ENCODE measurements at regions not wholly inside any gene's neighbourhood (a gene's known extent, or its start where the extent isn't known, plus 50 kb on each side); places are given as distances from the start of the nearest gene placed in this dataset.

DNA sequence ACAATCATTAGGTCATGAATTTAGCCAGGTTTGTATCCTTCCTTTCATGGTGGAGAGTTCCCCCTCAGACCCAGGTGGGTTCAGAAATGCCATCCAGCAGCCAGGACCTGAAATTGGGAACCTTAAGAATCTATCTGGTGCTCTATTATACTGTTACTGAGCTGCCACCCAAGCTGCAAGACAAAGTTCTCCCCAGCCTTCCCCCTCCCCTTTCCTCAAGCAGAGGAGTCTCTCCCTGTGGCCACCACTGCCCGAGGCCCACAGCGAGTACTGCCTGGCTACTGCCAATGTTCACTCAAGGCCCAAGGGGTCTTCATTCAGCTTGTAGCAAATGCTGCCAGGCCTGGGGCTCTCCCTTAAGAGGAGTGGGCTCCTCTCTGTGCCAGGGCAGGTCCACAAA, 133.8 kb downstream of the TMEM38B start:
- TF ChIP-seq, protein P1, sequence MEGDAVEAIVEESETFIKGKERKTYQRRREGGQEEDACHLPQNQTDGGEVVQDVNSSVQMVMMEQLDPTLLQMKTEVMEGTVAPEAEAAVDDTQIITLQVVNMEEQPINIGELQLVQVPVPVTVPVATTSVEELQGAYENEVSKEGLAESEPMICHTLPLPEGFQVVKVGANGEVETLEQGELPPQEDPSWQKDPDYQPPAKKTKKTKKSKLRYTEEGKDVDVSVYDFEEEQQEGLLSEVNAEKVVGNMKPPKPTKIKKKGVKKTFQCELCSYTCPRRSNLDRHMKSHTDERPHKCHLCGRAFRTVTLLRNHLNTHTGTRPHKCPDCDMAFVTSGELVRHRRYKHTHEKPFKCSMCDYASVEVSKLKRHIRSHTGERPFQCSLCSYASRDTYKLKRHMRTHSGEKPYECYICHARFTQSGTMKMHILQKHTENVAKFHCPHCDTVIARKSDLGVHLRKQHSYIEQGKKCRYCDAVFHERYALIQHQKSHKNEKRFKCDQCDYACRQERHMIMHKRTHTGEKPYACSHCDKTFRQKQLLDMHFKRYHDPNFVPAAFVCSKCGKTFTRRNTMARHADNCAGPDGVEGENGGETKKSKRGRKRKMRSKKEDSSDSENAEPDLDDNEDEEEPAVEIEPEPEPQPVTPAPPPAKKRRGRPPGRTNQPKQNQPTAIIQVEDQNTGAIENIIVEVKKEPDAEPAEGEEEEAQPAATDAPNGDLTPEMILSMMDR (IDR thresholded peaks at IDR 0.05; ENCODE audit: insufficient read depth, low read length, missing control alignments) = no peak
- ChIA-PET POLR2A (no interaction called here), CTCF (interaction anchor here (1.5 kb wide), 1 partner anchor 14 kb away, joined by 7 read pairs; no protein-coding TSS in a partner anchor)
- no peak overlapping the region for H3K4me3 ChIP-seq (ENCODE audit: low read depth, low read length)
- no peak for DNase-seq (ENCODE audit: low read depth, low spot score)

GRCh38 chr9:105828596-105829213, 134.4 kb downstream of the TMEM38B start:
- no peak for DNase-seq (ENCODE audit: low read depth, low spot score)
- CTCF ChIA-PET = no interaction called here
- POLR2A ChIA-PET = no interaction called here
- H3K4me3 ChIP-seq (ENCODE audit: low read depth, low read length) = no peak overlapping the region
- TF ChIP-seq, protein P1 (IDR thresholded peaks at IDR 0.05; ENCODE audit: insufficient read depth, low read length, missing control alignments) = no peak

- POLR2A ChIA-PET = no interaction called here
- TF ChIP-seq, protein P1 (IDR thresholded peaks at IDR 0.05; ENCODE audit: insufficient read depth, low read length, missing control alignments) = no peak
- no peak overlapping the region for H3K4me3 ChIP-seq (ENCODE audit: low read depth, low read length)
- CTCF ChIA-PET = no interaction called here
- DNase-seq (ENCODE audit: low read depth, low spot score) = no peak
These were observed 136.1 kb downstream of the TMEM38B start for GRCh38 chr9:105830461-105830860.

DNA sequence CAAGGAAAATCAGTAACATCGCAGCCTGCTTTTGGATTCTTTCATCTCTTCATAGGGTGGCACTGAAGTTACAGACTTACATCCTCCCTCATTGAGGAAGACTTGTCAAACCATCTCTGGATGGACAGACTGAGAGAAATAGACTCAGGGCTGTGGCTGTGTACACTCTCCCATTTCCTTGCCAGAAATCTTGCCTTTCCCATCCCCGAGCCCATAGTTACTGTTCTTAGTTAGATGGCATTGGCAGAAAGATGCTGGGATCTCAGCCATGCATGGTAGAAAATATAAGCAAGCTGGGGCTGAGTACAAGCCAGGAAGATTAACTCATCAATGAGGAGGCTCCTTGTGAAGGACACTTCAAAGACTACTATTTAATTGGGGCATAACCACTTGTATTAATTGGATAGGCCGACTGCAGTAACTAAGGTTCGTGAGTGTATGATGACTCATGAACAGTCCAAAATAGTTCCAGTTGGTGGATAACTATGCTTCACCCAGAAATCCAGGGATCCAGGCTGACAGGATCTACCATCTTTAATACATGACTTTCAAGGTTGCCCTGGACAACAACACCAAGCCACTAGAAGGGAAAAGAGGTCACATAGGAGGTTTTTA, 137.9 kb downstream of the TMEM38B start:
- DNase-seq (ENCODE audit: low read depth, low spot score) = no peak
- TF ChIP-seq, protein P1 (IDR thresholded peaks at IDR 0.05; ENCODE audit: insufficient read depth, low read length, missing control alignments) = no peak
- H3K4me3 ChIP-seq (ENCODE audit: low read depth, low read length) = no peak overlapping the region
- POLR2A ChIA-PET = no interaction called here
- CTCF ChIA-PET = interaction anchor here (1.9 kb wide), 1 partner anchor 10 kb away, joined by 5 read pairs; no protein-coding TSS in a partner anchor

GRCh38 chr9:105833271-105833975, 139.1 kb downstream of the TMEM38B start:
- ChIA-PET CTCF (interaction anchor here (1.9 kb wide), 1 partner anchor 8 kb away, joined by 5 read pairs; no protein-coding TSS in a partner anchor), POLR2A (no interaction called here)
- TF ChIP-seq, protein P1 (IDR thresholded peaks at IDR 0.05; ENCODE audit: insufficient read depth, low read length, missing control alignments) = no peak
- DNase-seq (ENCODE audit: low read depth, low spot score) = no peak
- no peak overlapping the region for H3K4me3 ChIP-seq (ENCODE audit: low read depth, low read length)

GRCh38 chr9:105834404-105834803, 140.1 kb downstream of the TMEM38B start:
- TF ChIP-seq, protein P1 (IDR thresholded peaks at IDR 0.05; ENCODE audit: insufficient read depth, low read length, missing control alignments) = no peak
- no peak for DNase-seq (ENCODE audit: low read depth, low spot score)
- ChIA-PET CTCF (no interaction called here), POLR2A (no interaction called here)
- no peak overlapping the region for H3K4me3 ChIP-seq (ENCODE audit: low read depth, low read length)
